Astrocyte (in vitro differentiated cells and primary cell): ENCODE measurements at regions not wholly inside any gene's neighbourhood (a gene's known extent, or its start where the extent isn't known, plus 50 kb on each side); places are given as distances from the start of the nearest gene placed in this dataset.

Experiments used
- DNase-seq: peaks from one replicate; pipeline ENCODE4 v3.0.0-alpha.2; 2010; ENCODE audit warnings: low read depth
- FAIRE-seq: peaks from 2 replicates; lab custom pipeline; 2011; peaks lifted over from hg19 to GRCh38; lab: Jason Lieb, UNC
- H2AFZ ChIP-seq: 2 replicates; pipeline ENCODE4 v1.6.0; 2012; ENCODE audit warnings: low read depth, low read length, inconsistent platforms
- H3K27ac ChIP-seq: 2 replicates; pipeline ENCODE4 v1.5.1; 2011; ENCODE audit warnings: low read depth, low read length, inconsistent platforms
- H3K27me3 ChIP-seq: 2 replicates; pipeline ENCODE4 v1.6.0; 2011; ENCODE audit warnings: low read length, inconsistent platforms; ENCODE audit not compliant: insufficient read depth
- H3K36me3 ChIP-seq: 2 replicates; pipeline ENCODE4 v1.5.1; 2011; ENCODE audit warnings: low read length, inconsistent platforms; ENCODE audit not compliant: insufficient read depth
- H3K4me1 ChIP-seq: 2 replicates; pipeline ENCODE4 v1.5.1; 2011; ENCODE audit warnings: low read length, inconsistent platforms; ENCODE audit not compliant: insufficient read depth
- H3K4me2 ChIP-seq: 2 replicates; pipeline ENCODE4 v1.6.0; 2012; ENCODE audit warnings: low read length, inconsistent platforms
- H3K4me3 ChIP-seq: 2 replicates; pipeline ENCODE4 v1.5.1; 2011; ENCODE audit warnings: low read depth, mild to moderate bottlenecking, low read length, inconsistent platforms; ENCODE audit not compliant: insufficient read depth
- H3K79me2 ChIP-seq: 2 replicates; pipeline ENCODE4 v1.6.0; 2012; ENCODE audit warnings: mild to moderate bottlenecking, low read length, inconsistent platforms; ENCODE audit not compliant: insufficient read depth
- H3K9ac ChIP-seq: 2 replicates; pipeline ENCODE4 v1.6.0; 2012; ENCODE audit warnings: mild to moderate bottlenecking, low read length, inconsistent platforms
- H3K9me3 ChIP-seq: 2 replicates; pipeline ENCODE4 v1.5.1; 2012; ENCODE audit warnings: low read depth, mild to moderate bottlenecking, low read length, inconsistent platforms; ENCODE audit not compliant: insufficient read depth
- H4K20me1 ChIP-seq: 2 replicates; pipeline ENCODE4 v1.6.0; 2012; ENCODE audit warnings: low read length, inconsistent platforms; ENCODE audit not compliant: insufficient read depth
- H3K27ac Mint-ChIP-seq: one replicate; pipeline ENCODE4 v1.8.0; 2021; ENCODE audit warnings: mild to moderate bottlenecking, mixed read lengths; ENCODE audit not compliant: unreplicated experiment
- H3K27me3 Mint-ChIP-seq: one replicate; pipeline ENCODE4 v1.8.0; 2021; ENCODE audit warnings: low read depth, mixed read lengths; ENCODE audit not compliant: unreplicated experiment
- H3K36me3 Mint-ChIP-seq: one replicate; pipeline ENCODE4 v1.8.0; 2021; ENCODE audit warnings: low read depth, mixed read lengths; ENCODE audit not compliant: unreplicated experiment
- H3K4me1 Mint-ChIP-seq: one replicate; pipeline ENCODE4 v1.8.0; 2021; ENCODE audit warnings: low read depth, mixed read lengths; ENCODE audit not compliant: unreplicated experiment
- H3K4me3 Mint-ChIP-seq: one replicate; pipeline ENCODE4 v1.8.0; 2021; ENCODE audit warnings: mild to moderate bottlenecking, moderate library complexity, mixed read lengths; ENCODE audit not compliant: unreplicated experiment
- H3K9me3 Mint-ChIP-seq: one replicate; pipeline ENCODE4 v1.8.0; 2021; ENCODE audit warnings: mild to moderate bottlenecking, mixed read lengths; ENCODE audit not compliant: unreplicated experiment
- CTCF ChIP-seq: IDR thresholded peaks from 2 replicates; pipeline ENCODE4 v1.5.1; 2011; ENCODE audit warnings: low read depth, mild to moderate bottlenecking, inconsistent platforms, low read length, moderate library complexity; ENCODE audit not compliant: insufficient read depth
- EZH2 ChIP-seq: IDR thresholded peaks from 2 replicates; pipeline ENCODE4 v1.6.1; 2012; ENCODE audit warnings: mild to moderate bottlenecking, low read length, inconsistent platforms; ENCODE audit not compliant: insufficient read depth

- no peak overlapping the region for H3K4me2 ChIP-seq
- H3K4me1 ChIP-seq = peaks cover 13% of the 10 kb centered on the region
- H3K4me3 Mint-ChIP-seq = no peak overlapping the region
- H3K36me3 ChIP-seq = no peaks in the 10 kb centered on the region
- H3K27ac ChIP-seq = no peak overlapping the region
- H3K4me1 Mint-ChIP-seq = no peaks in the 10 kb centered on the region
- peaks cover 16% of the 10 kb centered on the region for H3K27me3 Mint-ChIP-seq
- TF ChIP-seq CTCF (no peak), EZH2 (no peak)
- no peak overlapping the region for H2AFZ ChIP-seq
- no peaks in the 10 kb centered on the region for H3K79me2 ChIP-seq
- no peaks in the 10 kb centered on the region for H3K27me3 ChIP-seq
- H3K9me3 Mint-ChIP-seq = no peaks in the 10 kb centered on the region
- FAIRE-seq = no peak
- no peak for DNase-seq
- no peak overlapping the region for H3K9ac ChIP-seq
- no peak overlapping the region for H3K4me3 ChIP-seq
- H3K9me3 ChIP-seq = no peaks in the 10 kb centered on the region
- H3K27ac Mint-ChIP-seq = peak overlapping the region; percentile 43
- no peaks in the 10 kb centered on the region for H3K36me3 Mint-ChIP-seq
- H4K20me1 ChIP-seq = no peaks in the 10 kb centered on the region
Measured at GRCh38 chr20:50295762-50296449, 105.3 kb downstream of the CEBPB start.

- DNase-seq = no peak
- Histone ChIP-seq H3K27me3 (no peaks in the 10 kb centered on the region), H3K79me2 (no peaks in the 10 kb centered on the region), H3K27ac (no peak overlapping the region), H3K4me3 (no peak overlapping the region), H3K4me2 (no peak overlapping the region), H2AFZ (no peak overlapping the region), H3K9me3 (no peaks in the 10 kb centered on the region), H3K9ac (no peak overlapping the region), H3K4me1 (peaks cover 12% of the 10 kb centered on the region), H3K36me3 (no peaks in the 10 kb centered on the region), H4K20me1 (no peaks in the 10 kb centered on the region)
- FAIRE-seq = no peak
- H3K27ac Mint-ChIP-seq = peak overlapping the region; percentile 43
- TF ChIP-seq EZH2 (no peak), CTCF (no peak)
- no peaks in the 10 kb centered on the region for H3K9me3 Mint-ChIP-seq
- peaks cover 21% of the 10 kb centered on the region for H3K27me3 Mint-ChIP-seq
- no peak overlapping the region for H3K4me3 Mint-ChIP-seq
- no peaks in the 10 kb centered on the region for H3K36me3 Mint-ChIP-seq
- no peaks in the 10 kb centered on the region for H3K4me1 Mint-ChIP-seq
Measured at GRCh38 chr20:50296450-50297375, 106.1 kb downstream of the CEBPB start.
